IMR-90 (cell line): ENCODE measurements at regions not wholly inside any gene's neighbourhood (a gene's known extent, or its start where the extent isn't known, plus 50 kb on each side); places are given as distances from the start of the nearest gene placed in this dataset.

ENCODE experiments used
- BHLHE40 ChIP-seq: fragments of 150-350 bp; IDR thresholded peaks from 2 replicates; pipeline ENCODE4 v1.6.1; 2016; ENCODE audit warnings: mild to moderate bottlenecking, low read depth, low read length
- CTCF ChIP-seq: conservative IDR thresholded peaks from 2 replicates; pipeline ENCODE4 v1.5.1; 2012; ENCODE audit warnings: mild to moderate bottlenecking, low read depth, low read length, improper control_type of control experiment
- MAZ ChIP-seq: IDR thresholded peaks from 2 replicates; pipeline ENCODE4 v1.6.1; 2012; ENCODE audit warnings: low read depth, mild to moderate bottlenecking, low read length, improper control_type of control experiment, moderate library complexity, borderline replicate concordance
- POLR2A ChIP-seq: IDR thresholded peaks from 2 replicates; pipeline ENCODE4 v1.6.1; 2012; ENCODE audit warnings: mild to moderate bottlenecking, low read depth, low read length
- RAD21 ChIP-seq: IDR thresholded peaks from 2 replicates; pipeline ENCODE4 v1.6.1; 2012; ENCODE audit warnings: low read length, improper control_type of control experiment
- RCOR1 ChIP-seq: IDR thresholded peaks from 2 replicates; pipeline ENCODE4 v1.6.1; 2012; ENCODE audit warnings: mild to moderate bottlenecking, low read length, improper control_type of control experiment; ENCODE audit not compliant: insufficient replicate concordance
- RFX5 ChIP-seq: IDR thresholded peaks from 2 replicates; pipeline ENCODE4 v1.8.0; 2012; ENCODE audit warnings: low read depth, mild to moderate bottlenecking, low read length, moderate library complexity

GRCh38 chr13:59442944-59443486 is 720.7 kb downstream of the DIAPH3 start:
- no peak for TF ChIP-seq POLR2A
- no peak for TF ChIP-seq CTCF
- no peak for TF ChIP-seq RAD21
- no peak for TF ChIP-seq BHLHE40
- TF ChIP-seq MAZ, result no peak
- TF ChIP-seq RCOR1, result no peak
- no peak for TF ChIP-seq RFX5
